Mucosa of descending colon (tissue), 3 donors: ENCODE measurements at regions not wholly inside any gene's neighbourhood (a gene's known extent, or its start where the extent isn't known, plus 50 kb on each side); places are given as distances from the start of the nearest gene placed in this dataset.

Experiments used
- ATAC-seq: fragments of 200-7000 bp; cut with Tn5 transposase; one replicate; pipeline ENCODE4 v1.9.1; 2020; ENCODE audit warnings: mild to moderate bottlenecking, moderate library complexity
- DNase-seq, 3 donors: peaks; one replicate each; pipeline ENCODE4 v3.0.0-alpha.2; 2020
- H3K36me3 ChIP-seq: fragments of 200-600 bp; one replicate; pipeline ENCODE4 v1.8.0; 2021; ENCODE audit warnings: low read depth, mild to moderate bottlenecking
- H3K4me1 ChIP-seq: fragments of 200-600 bp; one replicate; pipeline ENCODE4 v1.8.0; 2021; ENCODE audit warnings: low read depth, mild to moderate bottlenecking
- H3K4me3 ChIP-seq: fragments of 200-600 bp; one replicate; pipeline ENCODE4 v1.8.0; 2021; ENCODE audit warnings: mild to moderate bottlenecking
- H3K9me3 ChIP-seq: fragments of 200-600 bp; one replicate; pipeline ENCODE4 v1.8.0; 2021; ENCODE audit warnings: mild to moderate bottlenecking
- CTCF ChIP-seq: fragments of 200-600 bp; IDR thresholded peaks from one replicate; pipeline ENCODE4 v1.8.0; 2022; ENCODE audit warnings: antibody characterized with exemption, mild to moderate bottlenecking
- intact Hi-C, 2 donors: fragments of 100-400 bp; cut with DNase I in 1 of 2; cut with micrococcal nuclease in 1 of 2; formaldehyde crosslinking; loops; one replicate each; pipeline versions ENCODE4 v1.11.0 to v1.11.1; 2022; cut with DNase I, micrococcal nuclease
- donor health status: DM: no; HTN: no; CAD: no; lungs with moderate emphysema.
- donor health status: DM: no; HTN: no; CAD: no.
- donor health status: DM: no; HTN: yes; CAD: no.

GRCh38 chr6:132161283-132161682 is 210.1 kb upstream of the CCN2 start:
- TF ChIP-seq CTCF: peak; percentile 30
- Histone ChIP-seq H3K36me3 (no peaks in the 10 kb centered on the region), H3K4me1 (no peaks in the 10 kb centered on the region), H3K9me3 (no peaks in the 10 kb centered on the region), H3K4me3 (no peak overlapping the region)
- peak in 1 of 3 donors; percentile 9 for DNase-seq
- intact Hi-C loops: loop anchor here in 1 of 2 donors (2.0 kb wide), 1 partner anchor 238 kb away; no protein-coding TSS in a partner anchor
- peak; percentile 42 for ATAC-seq

DNA sequence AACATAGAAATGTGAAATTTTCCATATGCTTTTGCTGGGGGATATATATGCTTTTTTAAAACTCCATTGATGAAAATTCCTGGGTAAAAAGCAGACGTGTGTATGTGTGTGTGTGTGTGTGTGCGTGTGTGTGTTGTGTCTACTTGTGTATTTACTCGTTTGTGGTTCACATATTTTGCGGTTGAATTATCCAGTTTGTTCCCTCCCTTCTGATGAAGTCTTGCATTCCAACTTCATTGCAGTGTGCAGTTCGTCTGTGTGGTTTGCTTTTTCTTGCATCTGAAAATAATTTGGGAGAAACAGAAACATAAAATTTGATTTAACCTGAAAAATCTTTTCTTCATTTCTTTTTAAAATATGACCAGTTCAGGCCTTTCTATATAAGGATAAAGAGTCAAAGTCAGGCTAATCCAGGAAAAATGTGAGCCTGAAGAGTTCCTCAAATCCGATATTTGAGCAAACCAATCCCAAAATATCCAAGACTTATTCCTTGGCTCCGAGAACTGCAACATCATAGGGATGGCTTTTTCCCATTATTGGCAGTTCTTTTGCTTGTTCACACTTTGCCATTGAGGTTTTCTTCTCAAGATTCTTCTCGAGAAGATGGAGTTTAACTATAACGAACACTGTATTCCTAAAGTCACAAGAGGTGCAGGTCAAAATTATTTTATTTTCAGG is 202.2 kb upstream of the CCN2 start:
- H3K9me3 ChIP-seq: no peaks in the 10 kb centered on the region
- peak in 1 of 3 donors; percentile 12 for DNase-seq
- ATAC-seq: no peak
- no peak overlapping the region for H3K4me3 ChIP-seq
- no peaks in the 10 kb centered on the region for H3K36me3 ChIP-seq
- TF ChIP-seq CTCF: no peak
- intact Hi-C loops: no loop called here
- H3K4me1 ChIP-seq: no peaks in the 10 kb centered on the region

- H3K9me3 ChIP-seq: no peaks in the 10 kb centered on the region
- TF ChIP-seq CTCF: no peak
- DNase-seq (no peak), ATAC-seq (peak; percentile 24)
- no peaks in the 10 kb centered on the region for H3K36me3 ChIP-seq
- no peak overlapping the region for H3K4me3 ChIP-seq
- intact Hi-C loops: no loop called here
- no peaks in the 10 kb centered on the region for H3K4me1 ChIP-seq
Measured at GRCh38 chr6:132147530-132148011, 196.4 kb upstream of the CCN2 start.

- DNase-seq: no peak
- Histone ChIP-seq H3K4me3 (no peak overlapping the region), H3K4me1 (no peaks in the 10 kb centered on the region), H3K9me3 (no peaks in the 10 kb centered on the region), H3K36me3 (no peaks in the 10 kb centered on the region)
- no peak for TF ChIP-seq CTCF
- intact Hi-C loops: no loop called here
- ATAC-seq: no peak
Measured at GRCh38 chr6:132144456-132144855, 193.3 kb upstream of the CCN2 start.

DNA sequence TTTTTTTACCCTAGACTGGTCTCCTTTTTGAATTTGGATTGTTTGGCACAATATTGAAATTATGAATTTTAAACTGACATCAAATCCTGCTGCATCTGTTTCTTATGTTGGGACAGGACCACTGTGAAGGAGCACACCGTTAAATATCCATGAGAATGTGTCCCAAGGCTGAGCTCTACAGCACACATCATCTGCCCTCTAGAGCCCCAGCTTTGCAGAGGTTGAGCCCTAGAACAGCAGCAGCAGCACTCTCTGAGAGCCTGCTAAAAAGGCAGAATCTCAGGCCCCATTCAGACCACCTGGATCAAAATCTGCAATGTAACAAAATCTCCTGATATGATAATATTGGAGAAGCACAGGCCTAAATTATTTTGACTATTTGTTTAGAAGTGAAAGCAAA is 192.1 kb upstream of the CCN2 start:
- Histone ChIP-seq H3K36me3 (no peaks in the 10 kb centered on the region), H3K4me1 (no peaks in the 10 kb centered on the region), H3K4me3 (no peak overlapping the region), H3K9me3 (no peaks in the 10 kb centered on the region)
- DNase-seq (no peak), ATAC-seq (no peak)
- TF ChIP-seq CTCF: no peak
- intact Hi-C loops: no loop called here
